IPS-20b (cell line): ENCODE measurements at regions not wholly inside any gene's neighbourhood (a gene's known extent, or its start where the extent isn't known, plus 50 kb on each side); places are given as distances from the start of the nearest gene placed in this dataset.

Source experiments
- H3K27ac ChIP-seq: one replicate; pipeline ENCODE4 v1.5.1; 2013; ENCODE audit warnings: low read length
- H3K27me3 ChIP-seq: 2 replicates; pipeline ENCODE4 v1.6.1; 2013; ENCODE audit warnings: mild to moderate bottlenecking, low read length, inconsistent platforms; ENCODE audit not compliant: insufficient read depth
- H3K36me3 ChIP-seq: 2 replicates; pipeline ENCODE4 v1.6.1; 2013; ENCODE audit warnings: low read depth, mild to moderate bottlenecking, inconsistent platforms, low read length, moderate library complexity; ENCODE audit not compliant: insufficient read depth
- H3K4me1 ChIP-seq: 2 replicates; pipeline ENCODE4 v1.6.1; 2013; ENCODE audit warnings: mild to moderate bottlenecking, control low read depth, inconsistent platforms, low read length, moderate library complexity; ENCODE audit not compliant: insufficient read depth
- H3K4me3 ChIP-seq: 2 replicates; pipeline ENCODE4 v1.5.1; 2013; ENCODE audit warnings: mild to moderate bottlenecking, low read length, inconsistent platforms
- H3K9ac ChIP-seq: 2 replicates; pipeline ENCODE4 v1.6.1; 2013; ENCODE audit warnings: low read depth, mild to moderate bottlenecking, inconsistent platforms, low read length, moderate library complexity
- H3K9me3 ChIP-seq: 2 replicates; pipeline ENCODE4 v1.6.1; 2013; ENCODE audit warnings: mild to moderate bottlenecking, low read depth, low read length, inconsistent platforms; ENCODE audit not compliant: insufficient read depth

- Histone ChIP-seq H3K9ac (no peak overlapping the region), H3K9me3 (no peaks in the 10 kb centered on the region), H3K4me1 (no peaks in the 10 kb centered on the region), H3K4me3 (no peak overlapping the region), H3K27ac (no peak overlapping the region), H3K36me3 (no peaks in the 10 kb centered on the region), H3K27me3 (no peaks in the 10 kb centered on the region)
These were observed 224.1 kb upstream of the DAB2 start for GRCh38 chr5:39648848-39649227.

- no peaks in the 10 kb centered on the region for H3K9me3 ChIP-seq
- H3K4me1 ChIP-seq, result no peaks in the 10 kb centered on the region
- no peak overlapping the region for H3K27ac ChIP-seq
- no peak overlapping the region for H3K9ac ChIP-seq
- H3K4me3 ChIP-seq, result no peak overlapping the region
- H3K27me3 ChIP-seq, result no peaks in the 10 kb centered on the region
- H3K36me3 ChIP-seq, result no peaks in the 10 kb centered on the region
These were observed 223.5 kb upstream of the DAB2 start for GRCh38 chr5:39648085-39648847.

GRCh38 chr5:39640552-39640951 lies 215.8 kb upstream of the DAB2 start:
- H3K27me3 ChIP-seq, result no peaks in the 10 kb centered on the region
- H3K9ac ChIP-seq, result no peak overlapping the region
- no peaks in the 10 kb centered on the region for H3K9me3 ChIP-seq
- H3K4me1 ChIP-seq, result no peaks in the 10 kb centered on the region
- H3K4me3 ChIP-seq, result no peak overlapping the region
- H3K27ac ChIP-seq, result no peak overlapping the region
- H3K36me3 ChIP-seq, result no peaks in the 10 kb centered on the region

GRCh38 chr5:39639618-39640089 lies 214.9 kb upstream of the DAB2 start:
- Histone ChIP-seq H3K9ac (no peak overlapping the region), H3K27ac (no peak overlapping the region)

GRCh38 chr5:39638813-39639212 lies 214.0 kb upstream of the DAB2 start:
- no peaks in the 10 kb centered on the region for H3K27me3 ChIP-seq
- H3K36me3 ChIP-seq, result no peaks in the 10 kb centered on the region
- H3K27ac ChIP-seq, result no peak overlapping the region
- no peak overlapping the region for H3K4me3 ChIP-seq
- no peak overlapping the region for H3K9ac ChIP-seq
- no peaks in the 10 kb centered on the region for H3K4me1 ChIP-seq
- no peaks in the 10 kb centered on the region for H3K9me3 ChIP-seq

More at GRCh38 chr5:39639618-39640089, 214.9 kb upstream of the DAB2 start:
- H3K27me3 ChIP-seq, result no peaks in the 10 kb centered on the region
- no peaks in the 10 kb centered on the region for H3K36me3 ChIP-seq
- H3K4me3 ChIP-seq, result no peak overlapping the region
- H3K4me1 ChIP-seq, result no peaks in the 10 kb centered on the region
- no peaks in the 10 kb centered on the region for H3K9me3 ChIP-seq

- Histone ChIP-seq H3K27me3 (no peaks in the 10 kb centered on the region), H3K9me3 (no peaks in the 10 kb centered on the region), H3K36me3 (no peaks in the 10 kb centered on the region), H3K27ac (no peak overlapping the region), H3K4me1 (no peaks in the 10 kb centered on the region), H3K9ac (no peak overlapping the region), H3K4me3 (no peak overlapping the region)
These were observed 208.3 kb upstream of the DAB2 start for GRCh38 chr5:39633057-39633456.

- no peaks in the 10 kb centered on the region for H3K9me3 ChIP-seq
- no peaks in the 10 kb centered on the region for H3K4me1 ChIP-seq
- no peak overlapping the region for H3K4me3 ChIP-seq
- H3K27ac ChIP-seq, result no peak overlapping the region
- no peaks in the 10 kb centered on the region for H3K36me3 ChIP-seq
- no peak overlapping the region for H3K9ac ChIP-seq
- no peaks in the 10 kb centered on the region for H3K27me3 ChIP-seq
These were observed 207.2 kb upstream of the DAB2 start for GRCh38 chr5:39631958-39632357.

GRCh38 chr5:39629946-39630345 lies 205.2 kb upstream of the DAB2 start:
- no peaks in the 10 kb centered on the region for H3K36me3 ChIP-seq

GRCh38 chr5:39628348-39628747 lies 203.6 kb upstream of the DAB2 start:
- Histone ChIP-seq H3K27me3 (no peaks in the 10 kb centered on the region), H3K4me3 (no peak overlapping the region), H3K27ac (no peak overlapping the region), H3K9ac (no peak overlapping the region), H3K9me3 (no peaks in the 10 kb centered on the region), H3K4me1 (no peaks in the 10 kb centered on the region), H3K36me3 (no peaks in the 10 kb centered on the region)

More at GRCh38 chr5:39629946-39630345, 205.2 kb upstream of the DAB2 start:
- Histone ChIP-seq H3K27me3 (no peaks in the 10 kb centered on the region), H3K27ac (no peak overlapping the region), H3K4me1 (no peaks in the 10 kb centered on the region), H3K9me3 (no peaks in the 10 kb centered on the region), H3K4me3 (no peak overlapping the region), H3K9ac (no peak overlapping the region)

- no peak overlapping the region for H3K4me3 ChIP-seq
- H3K27me3 ChIP-seq, result no peaks in the 10 kb centered on the region
- H3K4me1 ChIP-seq, result no peaks in the 10 kb centered on the region
- no peaks in the 10 kb centered on the region for H3K9me3 ChIP-seq
- H3K36me3 ChIP-seq, result no peaks in the 10 kb centered on the region
- H3K9ac ChIP-seq, result no peak overlapping the region
- H3K27ac ChIP-seq, result no peak overlapping the region
These were observed 200.1 kb upstream of the DAB2 start for GRCh38 chr5:39624890-39625289.

GRCh38 chr5:39624268-39624886 lies 199.6 kb upstream of the DAB2 start:
- no peaks in the 10 kb centered on the region for H3K4me1 ChIP-seq
- H3K36me3 ChIP-seq, result no peaks in the 10 kb centered on the region
- no peak overlapping the region for H3K9ac ChIP-seq
- H3K9me3 ChIP-seq, result no peaks in the 10 kb centered on the region
- H3K4me3 ChIP-seq, result no peak overlapping the region
- H3K27me3 ChIP-seq, result no peaks in the 10 kb centered on the region
- no peak overlapping the region for H3K27ac ChIP-seq

- no peaks in the 10 kb centered on the region for H3K4me1 ChIP-seq
- no peak overlapping the region for H3K9ac ChIP-seq
- no peaks in the 10 kb centered on the region for H3K27me3 ChIP-seq
- H3K9me3 ChIP-seq, result no peaks in the 10 kb centered on the region
- H3K4me3 ChIP-seq, result no peak overlapping the region
- no peaks in the 10 kb centered on the region for H3K36me3 ChIP-seq
- H3K27ac ChIP-seq, result no peak overlapping the region
These were observed 198.6 kb upstream of the DAB2 start for GRCh38 chr5:39623291-39623865.
